K562 (cell line): ENCODE measurements at regions not wholly inside any gene's neighbourhood (a gene's known extent, or its start where the extent isn't known, plus 50 kb on each side); places are given as distances from the start of the nearest gene placed in this dataset.

Source experiments
- ATAC-seq: fragments of 200-7000 bp; cut with Tn5 transposase; 3 replicates; pipeline ENCODE4 v1.9.1; 2020; ENCODE audit warnings: moderate library complexity
- BruUV-seq: library from RNA; stranded (reverse); fragments of 400-500 nt; replicated peaks from 2 replicates; lab custom pipeline; 2021; lab: Mats Ljungman, UMichigan
- CTCF ChIA-PET: fragments of 300-600 bp; formaldehyde crosslinking; extraction: SDS; loops from one replicate; lab custom pipeline; 2021; ENCODE audit warnings: low intra/inter-chr PET ratio; lab: Yijun Ruan, JAX
- POLR2A ChIA-PET: fragments of 300-600, 350-650 bp; sonication (Branson Sonifier 250); formaldehyde crosslinking; extraction: SDS; loops from one replicate; lab custom pipeline; 2021; ENCODE audit warnings: antibody characterized with exemption, inconsistent platforms; lab: Yijun Ruan, JAX
- DNase-seq, 4 experiments: peaks; one replicate each; pipeline versions ENCODE4 v3.0.0 to v3.0.0-alpha.2; 2011 to 2018; ENCODE audit warnings: low spot score in 3 of 4, mixed read lengths in 3 of 4; ENCODE audit errors: extremely low read depth in 1 of 4
- FAIRE-seq: peaks from 2 replicates; lab custom pipeline; 2011; peaks lifted over from hg19 to GRCh38; lab: Jason Lieb, UNC
- H2AFZ ChIP-seq: 2 replicates; pipeline ENCODE4 v1.6.0; 2011; ENCODE audit warnings: low read depth, low read length, control low read depth, inconsistent platforms
- H3K27ac ChIP-seq: fragments of 200-600 bp; 3 replicates; pipeline ENCODE4 v1.8.0; 2011; ENCODE audit warnings: low read depth, mild to moderate bottlenecking, control low read depth, inconsistent platforms, low read length, moderate library complexity, mixed read lengths; ENCODE audit errors: extremely low read depth
- H3K27me3 ChIP-seq, 2 experiments: fragments of 300-600 bp in 1 of 2; 2 replicates in 1 of 2; 3 replicates in 1 of 2; pipeline versions ENCODE4 v1.6.0 to v1.8.0; 2011; ENCODE audit warnings: inconsistent platforms in 2 of 2, low read length in 2 of 2, mild to moderate bottlenecking in 1 of 2, mixed read lengths in 1 of 2, moderate library complexity in 1 of 2; ENCODE audit not compliant: control insufficient read depth in 2 of 2, insufficient read depth in 2 of 2
- H3K36me3 ChIP-seq: fragments of 300-600 bp; 3 replicates; pipeline ENCODE4 v1.8.0; 2011; ENCODE audit warnings: mild to moderate bottlenecking, low read length, inconsistent platforms; ENCODE audit not compliant: control insufficient read depth, insufficient read depth
- H3K4me1 ChIP-seq, 2 experiments: fragments of 200-600 bp in 1 of 2; replicated peaks in 1 of 2; 2 replicates in 1 of 2; 3 replicates in 1 of 2; pipeline versions ENCODE4 v1.5.1 to v1.8.0; 2011; ENCODE audit warnings: inconsistent platforms in 2 of 2, low read length in 2 of 2, mild to moderate bottlenecking in 1 of 2, mixed read lengths in 1 of 2, moderate library complexity in 1 of 2; ENCODE audit not compliant: control insufficient read depth in 2 of 2, insufficient read depth in 2 of 2
- H3K4me2 ChIP-seq: 2 replicates; pipeline ENCODE4 v1.6.1; 2011; ENCODE audit warnings: low read length, control low read depth, inconsistent platforms, mixed read lengths; ENCODE audit not compliant: insufficient read depth
- H3K4me3 ChIP-seq: fragments of 200-600 bp; sonication (generic), shearing (Covaris generic); 2 replicates; pipeline ENCODE4 v1.5.1; 2016; ENCODE audit warnings: control low read depth, inconsistent platforms
- H3K79me2 ChIP-seq: fragments of 200-600 bp; 3 replicates; pipeline ENCODE4 v1.8.0; 2011; ENCODE audit warnings: low read length, inconsistent platforms; ENCODE audit not compliant: control insufficient read depth, insufficient read depth
- H3K9ac ChIP-seq, 2 experiments: 2 replicates each; pipeline versions ENCODE4 v1.6.0 to v1.6.1; 2011; ENCODE audit warnings: low read depth in 2 of 2, low read length in 2 of 2, control low read depth in 1 of 2, inconsistent platforms in 1 of 2, mild to moderate bottlenecking in 1 of 2, mixed read lengths in 1 of 2; ENCODE audit not compliant: insufficient read depth in 1 of 2
- H3K9me1 ChIP-seq: one replicate; pipeline ENCODE4 v1.6.0; 2011; ENCODE audit warnings: inconsistent platforms, mild to moderate bottlenecking, low read length, moderate library complexity; ENCODE audit not compliant: control insufficient read depth, insufficient read depth
- H3K9me3 ChIP-seq: replicated peaks from 2 replicates; pipeline ENCODE4 v1.5.1; 2011; ENCODE audit warnings: low read depth, low read length, inconsistent platforms; ENCODE audit not compliant: control insufficient read depth, insufficient read depth
- H4K20me1 ChIP-seq: replicated peaks from 2 replicates; pipeline ENCODE4 v1.6.1; 2011; ENCODE audit warnings: low read length, inconsistent platforms, mixed read lengths; ENCODE audit not compliant: control insufficient read depth, insufficient read depth
- HEY1 ChIP-seq: fragments of 250-450 bp; sonication (Bioruptor Pico); IDR thresholded peaks from 2 replicates; pipeline ENCODE4 v1.5.0; 2020; ENCODE audit warnings: mild to moderate bottlenecking, moderate library complexity, borderline replicate concordance
- HNRNPK ChIP-seq: fragments of 200-400 bp; formaldehyde crosslinking; IDR thresholded peaks from one replicate; pipeline ENCODE4 v1.6.1; 2018; ENCODE audit warnings: mild to moderate bottlenecking, low read depth, low read length; ENCODE audit not compliant: poor library complexity, severe bottlenecking
- MECOM ChIP-seq: fragments of 250-450 bp; sonication (Bioruptor Pico); IDR thresholded peaks from 2 replicates; pipeline ENCODE4 v1.8.0; 2022; ENCODE audit warnings: inconsistent platforms
- NR4A1 ChIP-seq, 2 experiments: fragments of 250-450 bp in 1 of 2; fragments of 450-650 bp in 1 of 2; sonication (Bioruptor Pico) in 1 of 2; IDR thresholded peaks; 2 replicates each; pipeline versions ENCODE4 v1.4.0 to v1.6.1; 2016 to 2020; ENCODE audit warnings: mild to moderate bottlenecking in 2 of 2, missing compliant biosample characterization in 1 of 2, missing genetic modification characterization in 1 of 2, moderate library complexity in 1 of 2
- PML ChIP-seq: IDR thresholded peaks from 2 replicates; pipeline ENCODE4 v1.6.1; 2012; ENCODE audit warnings: low read length, inconsistent platforms
- PRDM10 ChIP-seq: fragments of 450-650 bp; IDR thresholded peaks from 2 replicates; pipeline ENCODE4 v1.6.1; 2018; ENCODE audit not compliant: partially characterized antibody
- ZNF224 ChIP-seq: sonication (generic); formaldehyde crosslinking; IDR thresholded peaks from 2 replicates; pipeline ENCODE4 v1.8.0; 2022; ENCODE audit warnings: mild to moderate bottlenecking, missing genetic modification reagents
- ZNF277 ChIP-seq: fragments of 250-450 bp; sonication (Bioruptor Pico); IDR thresholded peaks from 2 replicates; pipeline ENCODE4 v1.8.0; 2022; ENCODE audit warnings: inconsistent platforms, mild to moderate bottlenecking, moderate library complexity, borderline replicate concordance
- ZNF436 ChIP-seq: fragments of 250-450, 450-650 bp; sonication (Bioruptor Pico); formaldehyde crosslinking; IDR thresholded peaks from 2 replicates; pipeline ENCODE4 v1.7.0; 2020; ENCODE audit warnings: mild to moderate bottlenecking
- ZNF583 ChIP-seq: fragments of 250-450 bp; sonication (Bioruptor Pico); IDR thresholded peaks from 2 replicates; pipeline ENCODE4 v1.4.0; 2020
- WGBS: fragments of 100-300 bp; shearing (Covaris generic); methylation state at CpG from one replicate; pipeline ENCODE4 v1.1.6; 2016; ENCODE audit warnings: low coverage, mixed read lengths; ENCODE audit not compliant: insufficient coverage; ENCODE audit errors: missing lambda C conversion rate; 5-methylcytosine and 5-hydroxymethylcytosine counted together
- in situ Hi-C: fragments of 300-500 bp; cut with MboI; formaldehyde crosslinking; loops from 4 replicates; pipeline ENCODE4 v1.15.0; 2018; ENCODE audit warnings: inconsistent platforms, mixed read lengths
- intact Hi-C: fragments of 100-400 bp; cut with micrococcal nuclease; formaldehyde crosslinking; loops from 2 replicates; pipeline ENCODE4 v1.14.2; 2022
- TF ChIP-seq, protein P1 (sequence below), 2 experiments: IDR thresholded peaks; 2 replicates each; pipeline ENCODE4 v1.6.1; 2011; ENCODE audit warnings: borderline replicate concordance in 1 of 2, control low read depth in 1 of 2, low read depth in 1 of 2, low read length in 1 of 2, mild to moderate bottlenecking in 1 of 2, mixed read lengths in 1 of 2, moderate library complexity in 1 of 2; ENCODE audit not compliant: insufficient read depth in 1 of 2, insufficient read length in 1 of 2, poor library complexity in 1 of 2, severe bottlenecking in 1 of 2; ENCODE audit errors: extremely low read depth in 1 of 2

DNA sequence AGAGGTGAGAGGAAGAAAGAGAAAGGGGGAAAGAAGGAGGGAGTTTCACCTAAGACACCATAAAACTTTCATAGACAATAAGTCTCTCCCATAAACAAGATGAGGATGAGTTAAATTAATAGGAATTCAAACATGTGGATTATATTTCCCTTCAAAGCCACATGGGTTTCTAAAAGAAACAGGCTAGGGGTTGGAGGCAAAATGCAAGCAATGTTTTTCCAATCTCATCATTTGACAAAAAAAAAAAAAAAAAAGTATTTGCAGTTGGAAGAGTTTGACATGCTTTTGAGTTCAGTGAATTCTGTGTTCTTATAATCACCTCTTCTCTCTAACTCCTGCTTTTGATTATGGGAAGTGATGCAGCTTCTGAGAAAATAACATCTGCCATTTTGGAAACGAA, 186.1 kb upstream of the ADRA1D start (continued):
- TF ChIP-seq ZNF583 (no peak), PML (no peak)

GRCh38 chr20:4434681-4435080, 185.6 kb upstream of the ADRA1D start:
- WGBS: 0% methylated on average over 4 of the region's 4 CpGs
- Histone ChIP-seq H3K9me3 (no peaks in the 10 kb centered on the region), H2AFZ (no peak overlapping the region), H3K9ac (no peak overlapping the region), H3K4me3 (no peak overlapping the region), H3K79me2 (no peaks in the 10 kb centered on the region), H4K20me1 (no peaks in the 10 kb centered on the region), H3K4me1 (no peaks in the 10 kb centered on the region), H3K36me3 (no peaks in the 10 kb centered on the region), H3K9me1 (no peaks in the 10 kb centered on the region), H3K4me2 (no peak overlapping the region), H3K27ac (no peak overlapping the region), H3K27me3 (peaks cover 0 to 9% of the 10 kb centered on the region in 2 experiments; a peak in 2 of 5 replicates)
- ATAC-seq: no peak
- DNase-seq: no peak
- no peak for FAIRE-seq
- POLR2A ChIA-PET: no interaction called here
- no peak for TF ChIP-seq ZNF436
- TF ChIP-seq, protein P1, sequence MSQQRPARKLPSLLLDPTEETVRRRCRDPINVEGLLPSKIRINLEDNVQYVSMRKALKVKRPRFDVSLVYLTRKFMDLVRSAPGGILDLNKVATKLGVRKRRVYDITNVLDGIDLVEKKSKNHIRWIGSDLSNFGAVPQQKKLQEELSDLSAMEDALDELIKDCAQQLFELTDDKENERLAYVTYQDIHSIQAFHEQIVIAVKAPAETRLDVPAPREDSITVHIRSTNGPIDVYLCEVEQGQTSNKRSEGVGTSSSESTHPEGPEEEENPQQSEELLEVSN (IDR thresholded peaks at IDR 0.05; ENCODE audit: borderline replicate concordance in 1 of 2, extremely low read depth in 1 of 2, insufficient read depth in 1 of 2, insufficient read length in 1 of 2, low read depth in 1 of 2, low read length in 1 of 2, poor library complexity in 1 of 2, severe bottlenecking in 1 of 2): no peak
- TF ChIP-seq HNRNPK: no peak
- TF ChIP-seq MECOM (CRISPR knock-in tag): no peak
- no peak for TF ChIP-seq PRDM10
- TF ChIP-seq ZNF224: no peak
- TF ChIP-seq NR4A1 (CRISPR knock-in tag; IDR thresholded peaks at IDR 0.05): no peak
- no peak for TF ChIP-seq NR4A1 (tag; IDR thresholded peaks at IDR 0.05)
- no peak for TF ChIP-seq HEY1 (CRISPR knock-in tag)
- TF ChIP-seq ZNF277 (CRISPR knock-in tag): no peak
- no TSS peak for BruUV-seq
- intact Hi-C loops: no loop called here
- in situ Hi-C loops: no loop called here
- CTCF ChIA-PET: no interaction called here
